ENCODE measurements at regions not wholly inside any gene's neighbourhood (a gene's known extent, or its start where the extent isn't known, plus 50 kb on each side); places are given as distances from the start of the nearest gene placed in this dataset.

DNA sequence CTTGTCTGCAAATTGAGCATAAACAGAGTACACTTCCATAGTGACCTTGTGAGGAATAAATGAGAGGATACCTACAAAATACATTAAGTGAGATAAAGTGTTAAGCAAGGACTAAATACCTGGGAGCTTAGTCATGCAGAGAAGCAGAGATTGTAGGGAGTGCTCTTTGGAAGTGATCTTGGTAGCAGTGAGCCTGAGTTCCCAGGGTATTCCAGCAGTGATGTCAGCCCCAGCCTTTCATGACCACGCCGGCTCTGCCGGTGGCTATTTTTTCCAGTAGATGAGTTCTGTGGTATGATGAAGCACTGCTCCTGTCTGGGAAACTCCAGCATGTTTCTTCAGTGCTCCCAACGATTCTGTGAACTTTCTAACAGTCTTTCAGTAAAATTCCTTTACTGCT is 391.5 kb upstream of the IGFBP7 start:
- TF ChIP-seq, protein P1, sequence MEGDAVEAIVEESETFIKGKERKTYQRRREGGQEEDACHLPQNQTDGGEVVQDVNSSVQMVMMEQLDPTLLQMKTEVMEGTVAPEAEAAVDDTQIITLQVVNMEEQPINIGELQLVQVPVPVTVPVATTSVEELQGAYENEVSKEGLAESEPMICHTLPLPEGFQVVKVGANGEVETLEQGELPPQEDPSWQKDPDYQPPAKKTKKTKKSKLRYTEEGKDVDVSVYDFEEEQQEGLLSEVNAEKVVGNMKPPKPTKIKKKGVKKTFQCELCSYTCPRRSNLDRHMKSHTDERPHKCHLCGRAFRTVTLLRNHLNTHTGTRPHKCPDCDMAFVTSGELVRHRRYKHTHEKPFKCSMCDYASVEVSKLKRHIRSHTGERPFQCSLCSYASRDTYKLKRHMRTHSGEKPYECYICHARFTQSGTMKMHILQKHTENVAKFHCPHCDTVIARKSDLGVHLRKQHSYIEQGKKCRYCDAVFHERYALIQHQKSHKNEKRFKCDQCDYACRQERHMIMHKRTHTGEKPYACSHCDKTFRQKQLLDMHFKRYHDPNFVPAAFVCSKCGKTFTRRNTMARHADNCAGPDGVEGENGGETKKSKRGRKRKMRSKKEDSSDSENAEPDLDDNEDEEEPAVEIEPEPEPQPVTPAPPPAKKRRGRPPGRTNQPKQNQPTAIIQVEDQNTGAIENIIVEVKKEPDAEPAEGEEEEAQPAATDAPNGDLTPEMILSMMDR (IDR thresholded peaks at IDR 0.05) = no peak
- TF ChIP-seq EZH2phosphoT487 (IDR thresholded peaks at IDR 0.05; ENCODE audit: borderline replicate concordance, low read depth) (no peak), FOXM1 (IDR thresholded peaks at IDR 0.05; ENCODE audit: low read depth) (no peak), POLR2AphosphoS5 (IDR thresholded peaks at IDR 0.05; ENCODE audit: low read depth, low read length) (no peak), EP300 (IDR thresholded peaks at IDR 0.05; ENCODE audit: borderline replicate concordance in 1 of 2, low read depth in 1 of 2, low read length in 1 of 2) (no peak), PBX3 (IDR thresholded peaks at IDR 0.05) (no peak)
- TF ChIP-seq, protein P2, sequence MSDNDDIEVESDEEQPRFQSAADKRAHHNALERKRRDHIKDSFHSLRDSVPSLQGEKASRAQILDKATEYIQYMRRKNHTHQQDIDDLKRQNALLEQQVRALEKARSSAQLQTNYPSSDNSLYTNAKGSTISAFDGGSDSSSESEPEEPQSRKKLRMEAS (IDR thresholded peaks at IDR 0.05; ENCODE audit: low read depth) = no peak

Data from SK-N-SH (cell line).